HCT116 (cell line): ENCODE measurements at regions not wholly inside any gene's neighbourhood (a gene's known extent, or its start where the extent isn't known, plus 50 kb on each side); places are given as distances from the start of the nearest gene placed in this dataset.

Experiments
- ATAC-seq: fragments of 200-7000 bp; cut with Tn5 transposase; 2 replicates; pipeline ENCODE4 v1.9.1; 2020; ENCODE audit warnings: mild to moderate bottlenecking, moderate library complexity
- BruUV-seq: library from RNA; stranded (reverse); fragments of 400-500 nt; replicated peaks from 2 replicates; lab custom pipeline; 2021; lab: Mats Ljungman, UMichigan
- CTCF ChIA-PET: fragments of 300-600 bp; sonication (Branson Sonifier 250); formaldehyde crosslinking; loops from one replicate; lab custom pipeline; 2021; ENCODE audit warnings: antibody characterized with exemption; lab: Charles Lee
- POLR2A ChIA-PET: fragments of 300-600, 350-600 bp; sonication (Branson Sonifier 250); formaldehyde crosslinking; loops from one replicate; lab custom pipeline; 2021; ENCODE audit warnings: antibody characterized with exemption; lab: Charles Lee
- RAD21 ChIA-PET, 2 experiments: fragments of 300-600 bp; sonication (Branson Sonifier 250); formaldehyde crosslinking; loops; one replicate each; lab custom pipeline; 2023; ENCODE audit warnings: low total read pairs in 2 of 2; ENCODE audit not compliant: uncharacterized antibody in 2 of 2, unreplicated experiment in 2 of 2, low non-redundant PET in 1 of 2; lab: Charles Lee
- DNase-seq: peaks from one replicate; pipeline ENCODE4 v3.0.0-alpha.2; 2010; ENCODE audit warnings: low read depth, low spot score
- H2AFZ ChIP-seq: fragments of 200-600 bp; shearing (Covaris generic), sonication (generic); 2 replicates; pipeline ENCODE4 v1.6.1; 2017; ENCODE audit warnings: low read depth, mixed run types, mixed read lengths, antibody characterized with exemption, low read length; ENCODE audit not compliant: poor library complexity, severe bottlenecking
- H3K27ac ChIP-seq: 2 replicates; pipeline ENCODE4 v1.5.1; 2012; ENCODE audit warnings: low read depth, low read length
- H3K27me3 ChIP-seq: fragments of 200-600 bp; sonication (generic); 2 replicates; pipeline ENCODE4 v1.6.1; 2016; ENCODE audit warnings: mixed run types, low read length, mixed read lengths; ENCODE audit not compliant: insufficient read depth
- H3K36me3 ChIP-seq, 2 experiments: fragments of 200-500 bp in 1 of 2; fragments of 200-600 bp in 1 of 2; sonication (Bioruptor generic) in 1 of 2; sonication (generic) in 1 of 2; 2 replicates each; pipeline versions ENCODE4 v1.5.1 to v1.6.1; 2014 to 2016; ENCODE audit warnings: low read length in 2 of 2, inconsistent platforms in 1 of 2, mixed read lengths in 1 of 2, mixed run types in 1 of 2; ENCODE audit not compliant: insufficient read depth in 2 of 2, control insufficient read depth in 1 of 2
- H3K4me1 ChIP-seq, 2 experiments: fragments of 200-600 bp in 1 of 2; sonication (generic) in 1 of 2; 2 replicates each; pipeline versions ENCODE4 v1.5.1 to v1.6.1; 2012 to 2017; ENCODE audit warnings: low read length in 2 of 2, inconsistent platforms in 1 of 2, mild to moderate bottlenecking in 1 of 2, mixed read lengths in 1 of 2, mixed run types in 1 of 2, moderate library complexity in 1 of 2; ENCODE audit not compliant: insufficient read depth in 2 of 2, control insufficient read depth in 1 of 2
- H3K4me2 ChIP-seq: fragments of 200-600 bp; sonication (generic); 2 replicates; pipeline ENCODE4 v1.6.1; 2017; ENCODE audit warnings: mixed run types, low read length, mixed read lengths
- H3K4me3 ChIP-seq, 2 experiments: fragments of 200-600 bp in 1 of 2; sonication (generic) in 1 of 2; replicated peaks in 1 of 2; 2 replicates each; pipeline ENCODE4 v1.5.1; 2011 to 2016; ENCODE audit warnings: low read length in 2 of 2, control low read depth in 1 of 2, low read depth in 1 of 2, mild to moderate bottlenecking in 1 of 2, mixed read lengths in 1 of 2, mixed run types in 1 of 2
- H3K79me2 ChIP-seq: fragments of 200-600 bp; sonication (generic); 2 replicates; pipeline ENCODE4 v1.6.1; 2017; ENCODE audit warnings: mild to moderate bottlenecking, mixed run types, low read length, moderate library complexity, mixed read lengths; ENCODE audit not compliant: insufficient read depth
- H3K9ac ChIP-seq: fragments of 200-600 bp; sonication (generic); 2 replicates; pipeline ENCODE4 v1.6.1; 2016; ENCODE audit warnings: low read length, mixed read lengths
- H3K9me2 ChIP-seq: fragments of 200-600 bp; sonication (generic), shearing (Covaris generic); 2 replicates; pipeline ENCODE4 v1.6.1; 2017; ENCODE audit warnings: mixed run types, mild to moderate bottlenecking, moderate library complexity; ENCODE audit not compliant: insufficient read depth
- H3K9me3 ChIP-seq, 2 experiments: fragments of 200-500 bp in 1 of 2; fragments of 200-600 bp in 1 of 2; sonication (Bioruptor generic) in 1 of 2; sonication (generic) in 1 of 2; 2 replicates each; pipeline ENCODE4 v1.6.1; 2014 to 2017; ENCODE audit warnings: low read length in 2 of 2, mixed read lengths in 2 of 2, inconsistent platforms in 1 of 2, low read depth in 1 of 2, mild to moderate bottlenecking in 1 of 2, mixed run types in 1 of 2, moderate library complexity in 1 of 2; ENCODE audit not compliant: control insufficient read depth in 1 of 2, insufficient read depth in 1 of 2
- H4K20me1 ChIP-seq: fragments of 200-600 bp; sonication (generic), shearing (Covaris generic); 2 replicates; pipeline ENCODE4 v1.6.1; 2017; ENCODE audit warnings: mixed run types, mild to moderate bottlenecking, moderate library complexity; ENCODE audit not compliant: insufficient read depth
- CEBPB ChIP-seq: IDR thresholded peaks from 2 replicates; pipeline ENCODE4 v1.6.1; 2012; ENCODE audit warnings: low read depth
- EZH2 ChIP-seq: fragments of 200-600 bp; sonication (generic); IDR thresholded peaks from 2 replicates; pipeline ENCODE4 v1.6.1; 2017; ENCODE audit warnings: antibody characterized with exemption, mixed run types
- POLR2A ChIP-seq: IDR thresholded peaks from 2 replicates; pipeline ENCODE4 v1.7.0; 2011; ENCODE audit warnings: borderline replicate concordance; ENCODE audit not compliant: insufficient read depth, insufficient read length; ENCODE audit errors: extremely low read depth
- TCF7L2 ChIP-seq: IDR thresholded peaks from 2 replicates; pipeline ENCODE4 v1.7.0; 2011; ENCODE audit warnings: borderline replicate concordance, inconsistent platforms; ENCODE audit not compliant: insufficient read depth, insufficient read length; ENCODE audit errors: extremely low read depth
- ZFX ChIP-seq: fragments of 450-650 bp; IDR thresholded peaks from 2 replicates; pipeline ENCODE4 v1.6.1; 2017
- intact Hi-C: fragments of 100-400 bp; cut with micrococcal nuclease; formaldehyde crosslinking; loops from 2 replicates; pipeline ENCODE4 v1.10.0; 2022
- TF ChIP-seq, protein P1 (sequence below): IDR thresholded peaks from 2 replicates; pipeline ENCODE4 v1.6.1; 2011; ENCODE audit warnings: mild to moderate bottlenecking, low read length, moderate library complexity; ENCODE audit not compliant: insufficient replicate concordance; ENCODE audit errors: extremely low read depth
- TF ChIP-seq, protein P2 (sequence below), 3 experiments: fragments of 200-600 bp in 1 of 3; sonication (generic) in 1 of 3; IDR thresholded peaks in 2 of 3; conservative IDR thresholded peaks in 1 of 3; 2 replicates each; pipeline ENCODE4 v1.5.1; 2012 to 2017; ENCODE audit warnings: low read depth in 2 of 3, low read length in 2 of 3, antibody characterized with exemption in 1 of 3, borderline replicate concordance in 1 of 3, control low read depth in 1 of 3, mild to moderate bottlenecking in 1 of 3, mixed read lengths in 1 of 3, mixed run types in 1 of 3, moderate library complexity in 1 of 3; ENCODE audit not compliant: insufficient read depth in 1 of 3
- TF ChIP-seq, protein P3 (sequence below): IDR thresholded peaks from 2 replicates; pipeline ENCODE4 v1.6.1; 2012
- TF ChIP-seq, protein P4 (sequence below): IDR thresholded peaks from 2 replicates; pipeline ENCODE4 v1.6.1; 2012; ENCODE audit warnings: low read depth

GRCh38 chr5:89499787-89500186 is 616.8 kb upstream of the MEF2C start:
- DNase-seq, result no peak
- Histone ChIP-seq H3K4me1 (no peaks in the 10 kb centered on the region), H3K36me3 (no peaks in the 10 kb centered on the region), H3K9ac (no peak overlapping the region), H3K9me2 (no peaks in the 10 kb centered on the region), H3K4me3 (no peak overlapping the region), H2AFZ (no peak overlapping the region), H3K27me3 (no peaks in the 10 kb centered on the region), H3K9me3 (no peaks in the 10 kb centered on the region), H4K20me1 (no peaks in the 10 kb centered on the region), H3K27ac (no peak overlapping the region), H3K4me2 (no peak overlapping the region), H3K79me2 (no peaks in the 10 kb centered on the region)
- CTCF ChIA-PET, result no interaction called here
- POLR2A ChIA-PET, result no interaction called here
- no peak for ATAC-seq
- intact Hi-C loops, result no loop called here
- RAD21 ChIA-PET, result no interaction called here
- TF ChIP-seq EZH2 (no peak), POLR2A (no peak), CEBPB (no peak), ZFX (no peak), TCF7L2 (no peak)
- TF ChIP-seq, protein P1, sequence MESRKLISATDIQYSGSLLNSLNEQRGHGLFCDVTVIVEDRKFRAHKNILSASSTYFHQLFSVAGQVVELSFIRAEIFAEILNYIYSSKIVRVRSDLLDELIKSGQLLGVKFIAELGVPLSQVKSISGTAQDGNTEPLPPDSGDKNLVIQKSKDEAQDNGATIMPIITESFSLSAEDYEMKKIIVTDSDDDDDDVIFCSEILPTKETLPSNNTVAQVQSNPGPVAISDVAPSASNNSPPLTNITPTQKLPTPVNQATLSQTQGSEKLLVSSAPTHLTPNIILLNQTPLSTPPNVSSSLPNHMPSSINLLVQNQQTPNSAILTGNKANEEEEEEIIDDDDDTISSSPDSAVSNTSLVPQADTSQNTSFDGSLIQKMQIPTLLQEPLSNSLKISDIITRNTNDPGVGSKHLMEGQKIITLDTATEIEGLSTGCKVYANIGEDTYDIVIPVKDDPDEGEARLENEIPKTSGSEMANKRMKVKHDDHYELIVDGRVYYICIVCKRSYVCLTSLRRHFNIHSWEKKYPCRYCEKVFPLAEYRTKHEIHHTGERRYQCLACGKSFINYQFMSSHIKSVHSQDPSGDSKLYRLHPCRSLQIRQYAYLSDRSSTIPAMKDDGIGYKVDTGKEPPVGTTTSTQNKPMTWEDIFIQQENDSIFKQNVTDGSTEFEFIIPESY, result no peak
- TF ChIP-seq, protein P2, sequence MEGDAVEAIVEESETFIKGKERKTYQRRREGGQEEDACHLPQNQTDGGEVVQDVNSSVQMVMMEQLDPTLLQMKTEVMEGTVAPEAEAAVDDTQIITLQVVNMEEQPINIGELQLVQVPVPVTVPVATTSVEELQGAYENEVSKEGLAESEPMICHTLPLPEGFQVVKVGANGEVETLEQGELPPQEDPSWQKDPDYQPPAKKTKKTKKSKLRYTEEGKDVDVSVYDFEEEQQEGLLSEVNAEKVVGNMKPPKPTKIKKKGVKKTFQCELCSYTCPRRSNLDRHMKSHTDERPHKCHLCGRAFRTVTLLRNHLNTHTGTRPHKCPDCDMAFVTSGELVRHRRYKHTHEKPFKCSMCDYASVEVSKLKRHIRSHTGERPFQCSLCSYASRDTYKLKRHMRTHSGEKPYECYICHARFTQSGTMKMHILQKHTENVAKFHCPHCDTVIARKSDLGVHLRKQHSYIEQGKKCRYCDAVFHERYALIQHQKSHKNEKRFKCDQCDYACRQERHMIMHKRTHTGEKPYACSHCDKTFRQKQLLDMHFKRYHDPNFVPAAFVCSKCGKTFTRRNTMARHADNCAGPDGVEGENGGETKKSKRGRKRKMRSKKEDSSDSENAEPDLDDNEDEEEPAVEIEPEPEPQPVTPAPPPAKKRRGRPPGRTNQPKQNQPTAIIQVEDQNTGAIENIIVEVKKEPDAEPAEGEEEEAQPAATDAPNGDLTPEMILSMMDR (IDR thresholded peaks at IDR 0.05 in 2 of 3, conservative IDR thresholded peaks at IDR 0.05 in 1 of 3; ENCODE audit: borderline replicate concordance in 1 of 3, insufficient read depth in 1 of 3, low read depth in 2 of 3, low read length in 2 of 3), result no peak
- TF ChIP-seq, protein P3, sequence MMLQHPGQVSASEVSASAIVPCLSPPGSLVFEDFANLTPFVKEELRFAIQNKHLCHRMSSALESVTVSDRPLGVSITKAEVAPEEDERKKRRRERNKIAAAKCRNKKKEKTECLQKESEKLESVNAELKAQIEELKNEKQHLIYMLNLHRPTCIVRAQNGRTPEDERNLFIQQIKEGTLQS, result no peak
- TF ChIP-seq, protein P4, sequence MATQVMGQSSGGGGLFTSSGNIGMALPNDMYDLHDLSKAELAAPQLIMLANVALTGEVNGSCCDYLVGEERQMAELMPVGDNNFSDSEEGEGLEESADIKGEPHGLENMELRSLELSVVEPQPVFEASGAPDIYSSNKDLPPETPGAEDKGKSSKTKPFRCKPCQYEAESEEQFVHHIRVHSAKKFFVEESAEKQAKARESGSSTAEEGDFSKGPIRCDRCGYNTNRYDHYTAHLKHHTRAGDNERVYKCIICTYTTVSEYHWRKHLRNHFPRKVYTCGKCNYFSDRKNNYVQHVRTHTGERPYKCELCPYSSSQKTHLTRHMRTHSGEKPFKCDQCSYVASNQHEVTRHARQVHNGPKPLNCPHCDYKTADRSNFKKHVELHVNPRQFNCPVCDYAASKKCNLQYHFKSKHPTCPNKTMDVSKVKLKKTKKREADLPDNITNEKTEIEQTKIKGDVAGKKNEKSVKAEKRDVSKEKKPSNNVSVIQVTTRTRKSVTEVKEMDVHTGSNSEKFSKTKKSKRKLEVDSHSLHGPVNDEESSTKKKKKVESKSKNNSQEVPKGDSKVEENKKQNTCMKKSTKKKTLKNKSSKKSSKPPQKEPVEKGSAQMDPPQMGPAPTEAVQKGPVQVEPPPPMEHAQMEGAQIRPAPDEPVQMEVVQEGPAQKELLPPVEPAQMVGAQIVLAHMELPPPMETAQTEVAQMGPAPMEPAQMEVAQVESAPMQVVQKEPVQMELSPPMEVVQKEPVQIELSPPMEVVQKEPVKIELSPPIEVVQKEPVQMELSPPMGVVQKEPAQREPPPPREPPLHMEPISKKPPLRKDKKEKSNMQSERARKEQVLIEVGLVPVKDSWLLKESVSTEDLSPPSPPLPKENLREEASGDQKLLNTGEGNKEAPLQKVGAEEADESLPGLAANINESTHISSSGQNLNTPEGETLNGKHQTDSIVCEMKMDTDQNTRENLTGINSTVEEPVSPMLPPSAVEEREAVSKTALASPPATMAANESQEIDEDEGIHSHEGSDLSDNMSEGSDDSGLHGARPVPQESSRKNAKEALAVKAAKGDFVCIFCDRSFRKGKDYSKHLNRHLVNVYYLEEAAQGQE, result no peak
- no TSS peak for BruUV-seq
